Activated naive CD8-positive, alpha-beta T cell treated with anti-CD3 and anti-CD28 coated beads, Interleukin-2, amount 50 U/mL, for 16 hours (primary cell): ENCODE measurements at regions not wholly inside any gene's neighbourhood (a gene's known extent, or its start where the extent isn't known, plus 50 kb on each side); places are given as distances from the start of the nearest gene placed in this dataset.
"Not testable (repeated sequence)": the region's sequence is repeated elsewhere in the genome, so short reads cannot be mapped to it uniquely, and the experiment has no call there.

Experiments used
- DNase-seq: peaks from one replicate; pipeline ENCODE4 v3.0.0-alpha.2; 2020; ENCODE audit warnings: low read depth, low spot score

DNA sequence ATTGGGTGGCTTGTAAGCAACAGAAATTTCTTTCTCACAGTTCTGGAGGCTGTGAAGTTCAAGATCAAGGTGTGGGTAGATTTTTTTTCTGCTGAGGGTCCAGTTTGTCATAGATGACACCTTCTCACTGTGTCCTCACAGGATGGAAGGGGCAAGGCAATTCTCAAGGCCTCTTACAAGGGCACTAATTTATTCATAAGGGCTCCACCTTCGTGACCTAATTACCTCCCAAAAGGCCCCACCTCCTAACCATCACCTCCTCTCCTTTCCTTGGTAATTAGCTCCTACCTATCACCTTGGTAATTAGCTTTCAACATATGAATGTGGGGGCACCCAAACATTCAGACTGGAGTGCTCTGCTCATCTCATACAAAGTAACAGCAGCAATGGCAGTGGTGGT is 92.3 kb upstream of the CD44 start:
- no peak for DNase-seq

DNA sequence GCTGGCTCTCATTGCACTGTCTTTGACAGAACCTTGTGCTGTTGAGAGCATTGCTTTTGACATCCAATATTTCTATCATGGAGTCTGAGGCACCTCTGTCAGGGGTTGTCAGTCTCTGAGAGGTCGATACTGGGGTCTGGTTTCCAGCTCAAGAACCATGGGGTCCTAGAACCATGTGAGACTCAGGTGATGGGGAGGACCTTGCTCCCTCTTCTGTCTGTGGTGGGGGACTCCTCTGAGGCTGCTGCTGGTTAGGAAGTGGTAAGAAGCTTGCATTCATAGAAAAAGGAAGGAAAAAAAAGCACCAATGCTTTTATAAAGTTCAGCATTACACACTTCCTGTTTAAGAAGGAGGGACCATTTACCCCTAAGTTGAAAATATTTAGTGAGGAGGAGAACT is 91.8 kb upstream of the CD44 start:
- DNase-seq: no peak

DNA sequence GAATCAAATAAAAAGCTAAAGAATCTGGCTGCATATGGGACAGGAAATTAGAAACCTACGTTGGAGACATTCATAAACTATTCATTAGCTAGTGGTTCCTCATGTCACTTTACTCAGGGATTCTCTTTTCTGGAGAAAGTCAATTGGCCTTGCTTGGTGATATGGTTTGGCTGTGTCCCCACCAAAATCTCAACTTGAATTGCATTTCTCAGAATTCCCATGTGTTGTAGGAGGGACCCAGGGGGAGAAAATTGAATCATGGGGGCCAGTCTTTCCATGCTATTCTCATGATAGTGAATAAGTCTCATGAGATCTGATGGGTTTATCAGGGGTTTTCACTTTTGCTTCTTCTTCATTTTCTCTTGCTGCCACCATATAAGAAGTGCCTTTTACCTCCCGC is 91.2 kb upstream of the CD44 start:
- DNase-seq: no peak

DNA sequence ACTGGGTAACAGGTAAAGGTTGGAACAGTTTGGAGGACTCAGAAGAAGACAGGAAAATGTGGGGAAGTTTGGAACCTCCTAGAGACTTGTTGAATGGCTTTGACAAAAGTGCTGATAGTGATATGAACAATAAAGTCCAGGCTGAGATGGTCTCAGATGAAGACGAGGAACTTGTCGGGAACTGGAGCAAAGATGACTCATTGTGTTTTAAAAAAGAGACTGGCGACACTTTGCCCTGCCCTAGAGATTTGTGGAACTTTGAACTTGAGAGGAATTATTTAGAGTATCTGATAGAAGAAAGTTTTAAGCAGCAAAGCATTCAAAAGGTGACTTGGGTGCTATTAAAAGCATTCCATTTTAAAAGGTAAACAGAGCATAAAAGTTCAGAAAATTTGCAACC is 90.6 kb upstream of the CD44 start:
- not testable (repeated sequence) for DNase-seq

DNA sequence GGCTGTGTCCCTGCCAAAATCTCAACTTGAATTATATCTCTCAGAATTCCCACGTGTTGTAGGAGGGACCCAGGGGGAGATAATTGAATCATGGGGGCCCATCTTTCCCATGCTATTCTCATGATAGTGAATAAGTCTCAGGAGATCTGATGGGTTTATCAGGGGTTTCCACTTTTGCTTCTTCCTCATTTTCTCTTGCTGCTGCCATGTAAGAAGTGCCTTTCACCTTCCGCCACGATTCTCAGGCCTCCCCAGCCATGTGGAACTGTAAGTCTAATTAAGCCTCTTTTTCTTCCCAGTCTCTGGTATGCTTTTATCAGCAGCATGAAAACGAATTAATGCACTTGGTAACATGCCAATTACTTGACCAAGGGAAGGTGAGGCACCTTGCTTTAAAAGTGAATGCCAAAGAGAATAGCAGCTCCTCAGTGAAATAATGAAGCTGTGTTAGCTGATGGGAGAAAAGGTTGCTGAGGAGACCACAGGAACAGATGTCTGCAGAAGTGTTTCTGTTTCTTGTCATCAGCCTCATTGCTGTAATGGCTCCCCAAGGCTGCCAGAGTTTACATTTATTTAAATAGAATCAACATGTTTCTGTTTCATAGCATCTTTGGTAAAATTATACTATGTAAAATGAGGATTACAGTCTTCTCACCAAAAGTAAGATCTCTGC is 89.0 kb upstream of the CD44 start:
- no peak for DNase-seq

DNA sequence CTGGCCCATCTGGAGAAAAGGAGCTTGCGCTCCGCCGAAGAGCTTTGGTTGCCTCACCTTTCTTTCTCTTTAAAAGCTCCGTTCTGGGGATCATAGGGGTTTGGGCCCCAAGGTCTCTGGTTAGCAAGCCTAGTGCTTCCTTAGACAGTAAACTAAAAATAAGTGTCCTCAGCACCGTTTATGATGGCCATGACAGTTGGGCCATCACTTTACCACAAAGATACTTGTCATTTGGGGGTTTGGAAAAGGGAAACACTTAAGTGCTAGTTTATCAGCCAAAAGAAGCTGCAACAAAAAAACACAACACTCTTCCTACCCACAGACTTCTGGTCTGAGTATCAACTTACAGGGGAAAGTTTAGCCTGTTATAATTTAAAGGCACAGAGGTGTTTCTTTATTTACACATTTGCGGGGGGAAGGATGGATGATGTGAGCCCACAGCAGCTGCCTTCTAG is 88.4 kb upstream of the CD44 start:
- DNase-seq: no peak

DNA sequence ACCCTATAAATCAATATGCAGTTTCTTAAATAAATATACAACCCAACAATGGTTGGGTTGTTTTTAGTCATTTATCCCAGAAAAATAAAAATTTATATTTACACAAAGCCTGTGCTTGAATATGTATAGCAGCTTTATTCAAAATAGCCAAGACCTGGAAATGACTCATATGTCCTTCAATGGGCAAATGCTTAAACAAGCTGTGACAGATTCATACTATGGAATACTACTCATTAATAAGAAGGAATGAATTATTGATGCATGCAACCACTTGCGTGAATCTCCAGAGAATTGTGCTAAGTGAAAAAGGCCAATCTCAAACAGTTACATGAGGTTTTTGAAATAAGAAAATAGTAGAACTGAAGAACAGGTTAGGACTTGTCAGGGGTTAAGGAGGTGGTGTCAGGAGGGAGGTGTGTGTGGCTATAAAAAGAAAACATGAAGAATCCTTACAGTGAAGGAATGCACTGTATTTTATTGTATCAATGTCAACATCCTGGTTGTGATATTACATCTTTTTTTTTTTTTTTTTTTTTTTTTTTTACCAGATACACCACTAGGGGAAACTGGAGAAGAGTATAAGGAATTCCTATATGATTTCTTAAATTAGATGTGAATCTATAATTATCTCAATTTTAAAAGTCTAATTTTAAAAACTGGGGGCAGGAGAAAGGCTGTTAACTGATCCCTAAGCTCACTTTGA is 82.4 kb upstream of the CD44 start:
- DNase-seq: no peak

DNA sequence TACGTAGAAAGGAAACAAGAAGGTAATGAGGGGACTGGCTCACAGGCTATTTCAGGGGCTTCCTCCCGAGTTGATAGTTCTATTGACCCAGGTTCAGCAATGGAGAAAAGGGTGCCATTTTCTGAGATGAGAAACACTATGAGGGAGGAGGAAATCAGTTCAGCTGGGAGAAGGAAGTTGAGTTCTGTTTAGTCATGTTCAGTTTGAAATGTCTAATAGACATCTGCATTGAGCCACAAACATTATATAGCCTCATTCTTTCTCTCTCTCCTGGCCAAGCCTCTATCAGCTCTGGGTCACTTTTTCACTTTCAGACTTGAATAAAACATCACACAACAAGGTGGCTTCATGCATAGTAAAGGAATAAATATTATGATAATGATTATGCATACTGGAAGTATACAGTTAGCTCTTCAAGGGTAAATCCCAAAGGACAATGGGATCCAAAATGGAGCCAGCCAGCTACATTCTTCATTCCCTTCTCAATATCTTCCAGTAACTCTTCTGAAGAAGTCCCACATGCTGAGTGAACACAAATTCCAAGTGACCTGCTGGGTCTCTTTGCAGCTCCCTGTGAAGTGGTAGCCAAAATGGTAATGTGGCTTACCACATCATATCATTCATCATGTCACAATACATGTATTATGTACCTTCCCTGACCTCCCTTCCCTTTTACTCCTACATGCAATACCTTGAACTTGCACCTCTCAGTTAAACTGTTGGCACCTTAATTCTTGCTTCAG is 80.9 kb upstream of the CD44 start:
- DNase-seq: no peak

DNA sequence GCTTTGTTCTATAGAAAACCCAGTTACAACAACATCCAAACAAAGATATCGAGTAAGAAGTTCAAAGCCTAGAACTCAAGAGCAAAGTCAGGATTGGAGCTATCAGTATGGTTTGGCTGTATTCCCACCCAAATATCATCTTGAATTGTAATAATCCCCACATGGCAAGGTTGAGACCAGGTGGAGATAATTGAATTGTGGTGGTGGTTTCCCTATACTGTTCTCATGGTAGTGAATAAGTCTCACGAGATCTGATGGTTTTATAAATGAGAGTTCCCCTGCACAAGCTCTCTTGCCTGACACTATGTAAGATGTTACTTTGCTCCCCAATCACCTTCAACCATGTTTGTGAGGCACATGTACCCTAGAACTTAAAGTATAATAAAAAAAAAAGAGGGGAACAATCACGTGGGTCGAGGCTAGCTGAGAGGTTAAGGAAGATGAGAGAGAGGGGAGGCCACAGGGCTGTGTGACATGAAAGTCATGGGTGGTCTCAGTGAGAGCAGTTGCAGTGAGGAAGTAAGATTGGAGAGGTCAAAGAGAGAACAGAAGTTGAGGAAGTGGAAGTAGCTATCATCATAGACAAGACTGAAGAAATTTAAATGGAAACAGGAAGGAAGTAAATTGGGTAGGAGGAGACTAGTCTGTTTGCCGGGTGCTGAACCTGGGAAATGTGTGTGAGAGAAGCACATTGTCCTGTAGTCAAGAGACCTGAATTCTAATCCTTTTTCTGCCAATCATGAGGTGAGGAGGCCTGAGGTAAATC is 80.1 kb upstream of the CD44 start:
- DNase-seq: no peak

DNA sequence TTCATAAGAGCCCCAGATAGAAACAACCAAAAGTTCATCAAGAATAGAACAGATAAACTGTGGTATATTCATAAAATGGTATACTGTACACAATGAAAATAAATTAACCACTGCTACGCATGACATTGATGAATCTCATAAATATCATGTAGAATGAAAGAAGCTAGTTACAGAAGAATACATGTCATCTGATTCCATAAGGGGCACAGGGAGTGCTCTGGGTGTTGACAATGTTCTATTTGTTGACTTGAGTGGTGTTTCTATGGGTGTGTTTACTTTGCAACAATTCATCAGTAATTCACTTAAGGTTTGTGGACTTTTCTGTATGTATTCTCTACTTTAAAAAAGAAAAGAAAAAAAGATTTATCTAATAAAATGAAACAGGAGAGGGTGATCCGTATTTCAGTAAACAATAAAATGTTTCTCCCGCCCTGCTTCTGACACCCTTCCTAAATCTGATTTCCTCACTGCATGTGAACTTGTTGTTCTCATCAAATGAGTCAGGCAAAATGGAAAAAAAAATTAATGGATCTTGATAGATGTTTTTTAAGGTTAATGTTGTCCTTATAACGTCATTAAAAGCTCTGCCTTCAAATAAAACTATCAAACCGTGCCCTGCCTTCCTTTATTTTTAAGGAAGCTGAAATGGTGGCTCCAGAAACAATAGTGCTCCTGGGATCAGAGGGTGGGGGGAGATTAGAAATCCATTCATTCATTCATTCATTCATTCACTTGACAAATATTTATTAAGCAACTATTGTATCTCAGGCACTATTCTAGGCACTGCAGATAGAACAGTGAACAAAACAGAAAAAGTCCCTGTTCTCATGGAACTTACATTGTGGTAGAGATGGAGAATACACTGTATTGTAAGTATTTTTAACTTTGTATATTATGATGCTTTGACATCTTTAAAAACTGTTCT is 77.2 kb upstream of the CD44 start:
- no peak for DNase-seq

DNA sequence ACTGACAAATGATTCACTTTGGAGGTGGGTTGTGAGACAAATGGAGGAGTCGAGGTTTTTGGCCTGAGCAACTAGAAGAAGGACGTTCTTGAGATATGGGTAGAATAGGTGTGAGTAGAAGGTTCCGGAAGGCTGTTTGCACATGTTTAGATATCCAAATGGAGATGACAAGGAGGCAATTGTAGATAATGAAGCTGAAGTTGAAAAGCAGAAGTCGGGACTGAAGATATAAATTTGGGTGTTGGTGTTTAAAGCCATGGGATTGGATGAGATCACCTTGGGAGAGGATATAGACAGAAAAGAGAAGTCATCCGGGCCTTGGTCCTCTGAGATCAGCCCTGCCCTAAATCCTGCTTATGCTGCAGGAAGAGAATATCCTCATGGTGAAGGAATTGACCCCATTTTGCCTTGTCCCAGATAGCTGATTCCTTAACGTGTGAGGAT is 75.5 kb upstream of the CD44 start:
- DNase-seq: no peak

DNA sequence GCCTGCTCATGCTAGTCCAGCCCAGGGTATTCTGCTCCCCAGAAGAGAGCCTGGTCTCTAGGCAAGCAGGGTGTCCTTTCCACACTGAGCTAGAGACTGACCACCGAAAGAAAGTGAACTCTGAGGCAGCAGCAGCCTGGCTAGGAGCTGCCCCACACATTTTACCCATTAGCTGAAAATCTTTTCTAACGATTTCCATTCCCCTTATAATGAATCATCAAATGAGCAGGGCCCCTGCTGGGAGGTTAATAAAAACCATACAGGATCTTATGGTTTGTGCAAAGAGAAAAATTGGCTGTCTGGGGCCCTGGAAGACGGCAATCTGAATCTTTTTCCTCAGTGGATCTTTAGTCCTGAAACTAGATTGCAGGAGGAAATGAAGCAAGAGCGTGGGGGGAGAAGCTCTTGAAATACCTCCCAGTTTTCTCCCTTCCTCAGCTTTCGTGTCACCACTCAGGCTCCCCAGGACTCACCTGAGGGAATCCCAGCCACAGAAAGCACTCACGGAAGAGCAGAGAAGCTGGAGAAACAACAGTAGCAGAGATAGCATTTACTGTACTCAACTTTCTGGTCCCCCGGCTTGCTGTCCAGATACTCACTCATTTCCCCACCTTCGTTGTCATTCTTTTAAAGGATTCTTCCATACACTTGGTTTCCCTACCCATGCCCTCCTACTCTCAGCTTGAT is 74.7 kb upstream of the CD44 start:
- no peak for DNase-seq

DNA sequence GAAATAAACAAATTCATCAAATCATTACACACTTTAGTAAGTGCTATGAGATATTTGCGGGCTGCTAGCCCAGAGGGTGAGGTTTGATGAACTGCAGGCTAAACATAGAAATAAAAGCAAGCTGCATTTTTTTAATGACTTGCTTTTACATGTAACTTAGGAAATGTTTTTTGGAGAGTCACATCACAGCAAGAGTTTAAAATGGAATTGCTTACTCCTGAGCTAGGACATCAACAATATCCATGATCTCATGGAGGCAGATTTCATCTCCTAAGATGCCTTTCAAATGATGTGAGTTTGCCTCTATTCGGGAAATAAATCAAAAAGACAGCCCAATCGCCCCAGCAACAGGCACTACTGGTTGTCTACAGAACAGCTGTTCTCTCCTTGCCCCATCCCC is 73.4 kb upstream of the CD44 start:
- DNase-seq: no peak

DNA sequence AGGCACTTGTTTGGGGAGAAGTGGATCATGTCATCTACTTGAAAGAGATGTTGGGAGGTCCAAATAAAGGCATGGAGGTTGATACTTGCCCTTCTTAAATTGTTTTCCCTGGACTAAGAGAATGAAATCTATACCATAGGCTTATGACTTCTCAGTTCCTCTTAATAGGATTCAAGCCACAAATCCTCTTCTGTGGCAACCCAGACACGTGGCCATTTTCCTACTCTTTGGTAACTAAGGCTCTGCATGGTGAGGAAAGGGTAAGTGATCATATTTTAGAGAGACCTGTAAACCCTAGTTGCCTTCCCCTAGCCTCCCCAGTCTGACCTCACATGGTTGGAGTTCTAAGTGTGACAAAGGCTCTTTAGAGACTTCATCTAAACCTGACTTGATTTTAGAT is 72.9 kb upstream of the CD44 start:
- no peak for DNase-seq

DNA sequence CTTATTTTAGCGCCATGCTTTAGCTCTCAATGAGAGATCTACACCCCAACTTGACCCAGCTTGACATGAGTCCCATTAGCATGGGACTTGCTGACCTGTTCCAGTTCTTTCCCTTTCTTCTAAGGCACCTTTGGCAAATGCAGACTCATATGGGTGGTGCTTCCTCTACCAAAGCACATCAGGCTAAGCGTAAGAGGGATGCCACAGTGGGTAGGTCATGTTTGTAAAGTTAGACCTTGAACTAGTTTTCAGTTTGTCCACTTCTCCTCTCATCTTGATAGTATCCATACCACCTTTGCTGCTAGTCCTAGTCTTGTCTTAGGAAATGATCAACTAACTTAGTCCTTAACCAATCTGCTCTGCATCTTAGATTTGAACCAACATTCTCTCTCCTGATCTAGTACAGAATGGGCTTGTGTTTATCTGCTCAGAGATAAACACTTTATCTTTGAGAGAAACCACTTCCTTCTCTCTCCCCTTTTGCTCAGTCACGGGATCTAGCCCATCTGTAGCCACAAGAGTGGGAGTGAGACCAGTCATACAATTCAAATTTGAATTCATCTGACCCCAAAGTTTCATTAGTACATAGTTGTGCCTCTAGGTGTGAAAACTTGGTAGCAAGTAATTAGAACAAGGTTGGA is 72.1 kb upstream of the CD44 start:
- no peak for DNase-seq

DNA sequence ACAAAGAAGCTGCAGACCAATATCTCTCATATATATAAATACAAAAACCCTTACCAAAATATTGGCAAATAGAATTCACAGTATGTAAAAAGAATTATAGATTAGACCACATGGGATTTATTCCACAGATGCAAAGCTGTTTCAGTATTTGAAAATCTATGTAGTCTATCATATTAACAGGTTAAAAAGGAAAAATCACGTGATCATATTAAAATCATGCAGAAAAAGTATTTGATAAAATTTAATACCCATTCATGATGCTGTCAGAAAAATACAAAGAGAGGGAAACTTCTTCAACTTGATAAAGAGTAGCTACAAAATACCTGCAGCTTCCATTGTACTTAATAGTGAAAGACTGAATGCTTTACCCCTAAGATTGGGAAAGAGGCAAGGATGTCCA is 67.2 kb upstream of the CD44 start:
- no peak for DNase-seq

DNA sequence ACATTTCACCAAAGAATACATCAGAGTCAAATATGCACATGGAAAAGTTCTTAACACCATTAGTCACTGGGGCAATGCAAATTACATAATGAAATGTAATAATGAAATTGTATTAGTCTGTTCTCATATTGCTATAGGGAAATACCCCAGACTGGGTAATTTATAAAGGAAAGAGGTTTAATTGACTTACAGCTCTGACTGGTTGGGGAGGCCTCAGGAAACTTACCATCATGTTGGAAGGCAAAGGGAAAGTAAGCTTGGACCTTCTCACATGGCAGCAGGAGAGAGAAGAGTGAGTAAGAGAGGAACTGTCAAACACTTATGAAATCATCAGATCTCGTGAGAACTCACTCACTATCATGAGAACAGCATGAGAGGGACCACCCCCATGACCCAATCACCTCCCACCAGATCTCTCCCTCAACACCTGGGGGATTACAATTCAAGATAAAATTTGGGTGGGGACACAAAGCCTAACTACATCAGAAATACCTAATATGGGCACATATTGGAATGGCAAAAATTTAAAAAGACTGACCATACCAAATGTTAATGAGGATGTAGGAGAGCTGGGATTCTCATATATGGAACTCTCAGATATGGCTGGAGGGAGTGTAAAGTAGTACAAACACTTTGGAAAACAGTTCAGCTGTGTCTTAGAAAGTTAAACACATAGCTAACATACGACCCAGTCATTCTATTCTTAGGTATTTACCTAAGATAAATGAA is 65.1 kb upstream of the CD44 start:
- DNase-seq: no peak

DNA sequence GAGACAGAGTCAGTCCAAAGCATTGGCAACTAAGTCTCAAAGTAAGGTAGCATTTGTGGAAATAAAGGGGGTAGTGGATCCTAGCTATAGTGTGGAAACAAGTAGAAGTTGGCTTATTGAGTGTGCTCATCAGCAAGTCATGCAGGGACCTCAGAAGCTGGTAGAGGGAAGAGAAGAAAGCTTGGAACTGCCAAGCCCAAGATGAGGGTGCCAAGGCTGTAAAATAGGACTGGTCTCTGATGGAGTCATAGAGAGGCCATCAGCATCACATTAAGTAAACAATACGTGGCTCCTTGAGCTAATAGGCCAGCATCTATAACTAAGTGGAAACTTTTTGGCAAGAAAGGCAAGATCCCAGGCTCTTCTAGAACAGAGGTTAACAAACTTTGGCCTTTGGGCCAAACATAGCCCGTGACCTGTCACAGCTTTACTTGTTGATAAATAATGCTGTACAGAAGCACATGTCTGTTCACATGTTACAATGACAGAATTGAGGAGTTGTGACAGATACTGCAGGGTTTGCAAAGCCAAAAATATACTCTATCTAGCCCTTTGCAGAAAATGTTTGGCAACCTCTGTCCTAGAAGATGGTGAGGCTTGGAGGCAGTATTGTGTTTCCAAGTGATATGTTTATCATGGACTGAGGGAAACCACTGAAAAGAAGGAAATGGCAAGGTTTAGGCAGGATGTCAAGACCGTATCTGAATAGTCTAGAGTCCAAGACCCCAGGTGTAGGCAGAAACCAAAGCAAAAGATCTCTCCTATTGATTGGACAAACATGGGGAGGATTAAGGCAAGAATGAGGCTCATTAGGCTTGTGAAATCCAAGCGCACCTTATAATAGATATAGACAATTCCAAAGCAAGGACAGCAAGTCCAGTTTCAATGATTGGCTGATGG is 62.5 kb upstream of the CD44 start:
- DNase-seq: no peak
